AG04450 (cell line): ENCODE measurements at regions not wholly inside any gene's neighbourhood (a gene's known extent, or its start where the extent isn't known, plus 50 kb on each side); places are given as distances from the start of the nearest gene placed in this dataset.

ENCODE experiments used
- CTCF ChIA-PET: fragments of 300-600, 350-600 bp; formaldehyde crosslinking; extraction: SDS; loops from one replicate; lab custom pipeline; 2022; ENCODE audit warnings: antibody characterized with exemption, inconsistent platforms; lab: Charles Lee
- POLR2A ChIA-PET: fragments of 350-600 bp; formaldehyde crosslinking; extraction: SDS; loops from one replicate; lab custom pipeline; 2021; ENCODE audit warnings: antibody characterized with exemption, inconsistent platforms; lab: Yijun Ruan, JAX
- DNase-seq: peaks from one replicate; pipeline ENCODE4 v3.0.0-alpha.2; 2011; ENCODE audit warnings: low read depth, low spot score
- H3K27ac ChIP-seq: one replicate; pipeline ENCODE4 v1.5.1; 2012; ENCODE audit warnings: low read depth, low read length, control low read depth
- H3K27me3 ChIP-seq: one replicate; pipeline ENCODE4 v1.6.0; 2012; ENCODE audit warnings: low read length; ENCODE audit not compliant: control insufficient read depth, insufficient read depth
- H3K4me3 ChIP-seq: 2 replicates; pipeline ENCODE4 v1.5.1; 2011; ENCODE audit warnings: mild to moderate bottlenecking, low read depth, low read length, control low read depth
- H3K9me3 ChIP-seq: 2 replicates; pipeline ENCODE4 v1.5.1; 2012; ENCODE audit warnings: low read length; ENCODE audit not compliant: control insufficient read depth, insufficient read depth
- TF ChIP-seq, protein P1 (sequence below): IDR thresholded peaks from 2 replicates; pipeline ENCODE4 v1.5.1; 2011; ENCODE audit warnings: low read depth, low read length, control low read depth, inconsistent platforms

DNA sequence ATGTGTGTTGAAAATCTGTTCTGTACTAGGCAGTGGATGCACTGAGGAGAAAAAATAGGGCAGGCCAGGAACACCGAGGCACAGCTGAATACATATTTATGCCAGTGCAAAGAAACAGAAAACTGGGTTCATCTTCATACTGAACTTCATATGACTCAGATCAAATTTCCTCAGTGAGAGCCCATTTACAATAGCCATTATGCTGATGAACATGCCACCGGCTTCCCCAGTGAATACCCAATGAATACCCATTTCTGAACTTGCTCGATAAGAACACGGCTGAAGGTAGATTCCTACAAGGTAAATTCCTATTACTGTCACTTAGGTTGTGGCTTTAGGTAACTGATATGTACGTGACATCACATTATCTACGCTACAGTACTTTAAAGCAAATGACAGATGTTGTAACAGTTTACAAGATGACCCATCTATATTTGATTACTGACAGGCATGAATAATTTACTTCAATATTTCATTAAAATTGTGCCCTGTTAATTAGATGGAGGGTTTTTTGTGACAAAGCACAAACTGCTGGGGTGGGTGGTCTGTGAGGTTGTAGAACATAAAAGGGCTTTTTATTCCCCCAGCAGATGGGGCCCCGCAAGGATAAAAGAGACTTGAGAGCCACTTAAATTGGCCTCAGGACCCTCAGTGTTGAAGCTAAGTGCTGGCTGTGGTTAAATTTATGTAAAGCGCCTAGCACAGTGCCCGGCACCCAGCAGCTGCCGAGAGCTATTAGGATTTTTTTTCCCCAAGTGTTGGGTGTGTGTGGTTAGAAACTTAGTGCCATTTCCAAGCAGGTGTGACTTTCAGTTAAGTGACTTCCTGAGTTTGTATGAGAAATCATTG, 264.5 kb downstream of the CD83 start:
- no peak overlapping the region for H3K4me3 ChIP-seq
- ChIA-PET CTCF (no interaction called here), POLR2A (no interaction called here)
- peaks cover 27% of the 10 kb centered on the region for H3K27me3 ChIP-seq
- no peaks in the 10 kb centered on the region for H3K9me3 ChIP-seq
- H3K27ac ChIP-seq = no peak overlapping the region
- DNase-seq = no peak
- TF ChIP-seq, protein P1, sequence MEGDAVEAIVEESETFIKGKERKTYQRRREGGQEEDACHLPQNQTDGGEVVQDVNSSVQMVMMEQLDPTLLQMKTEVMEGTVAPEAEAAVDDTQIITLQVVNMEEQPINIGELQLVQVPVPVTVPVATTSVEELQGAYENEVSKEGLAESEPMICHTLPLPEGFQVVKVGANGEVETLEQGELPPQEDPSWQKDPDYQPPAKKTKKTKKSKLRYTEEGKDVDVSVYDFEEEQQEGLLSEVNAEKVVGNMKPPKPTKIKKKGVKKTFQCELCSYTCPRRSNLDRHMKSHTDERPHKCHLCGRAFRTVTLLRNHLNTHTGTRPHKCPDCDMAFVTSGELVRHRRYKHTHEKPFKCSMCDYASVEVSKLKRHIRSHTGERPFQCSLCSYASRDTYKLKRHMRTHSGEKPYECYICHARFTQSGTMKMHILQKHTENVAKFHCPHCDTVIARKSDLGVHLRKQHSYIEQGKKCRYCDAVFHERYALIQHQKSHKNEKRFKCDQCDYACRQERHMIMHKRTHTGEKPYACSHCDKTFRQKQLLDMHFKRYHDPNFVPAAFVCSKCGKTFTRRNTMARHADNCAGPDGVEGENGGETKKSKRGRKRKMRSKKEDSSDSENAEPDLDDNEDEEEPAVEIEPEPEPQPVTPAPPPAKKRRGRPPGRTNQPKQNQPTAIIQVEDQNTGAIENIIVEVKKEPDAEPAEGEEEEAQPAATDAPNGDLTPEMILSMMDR = no peak

DNA sequence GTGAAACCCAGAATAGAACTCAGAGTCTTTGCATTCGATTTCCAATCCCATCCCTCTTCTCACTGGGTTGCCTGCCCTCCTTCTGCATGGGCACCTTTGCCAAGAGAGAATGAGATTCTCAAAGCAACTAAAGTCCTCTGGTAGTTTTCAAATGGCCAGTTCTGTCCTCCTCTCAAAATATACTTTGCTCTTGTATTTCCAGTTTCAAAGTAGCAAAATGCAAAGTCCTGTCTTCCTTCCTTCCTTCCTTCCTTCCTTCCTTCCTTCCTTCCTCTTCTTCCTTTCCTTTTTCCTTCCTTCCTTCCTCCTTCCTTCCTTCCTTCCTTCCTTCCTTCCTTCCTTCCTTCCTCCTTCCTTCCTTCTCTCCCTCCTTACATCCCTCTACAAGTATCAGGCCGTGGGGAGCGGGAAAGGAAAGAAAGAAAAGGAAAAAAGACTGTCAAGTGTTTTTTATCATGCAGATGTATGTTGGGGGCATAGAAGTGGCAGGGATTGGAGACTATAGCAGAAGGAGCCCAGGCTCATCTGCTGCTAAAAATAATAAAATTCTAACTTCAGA, 265.2 kb downstream of the CD83 start:
- no peak for DNase-seq
- peaks cover 24% of the 10 kb centered on the region for H3K27me3 ChIP-seq
- POLR2A ChIA-PET = no interaction called here
- no peak overlapping the region for H3K27ac ChIP-seq
- CTCF ChIA-PET = no interaction called here
- TF ChIP-seq, protein P1 = no peak
- H3K9me3 ChIP-seq = no peaks in the 10 kb centered on the region
- H3K4me3 ChIP-seq = no peak overlapping the region

DNA sequence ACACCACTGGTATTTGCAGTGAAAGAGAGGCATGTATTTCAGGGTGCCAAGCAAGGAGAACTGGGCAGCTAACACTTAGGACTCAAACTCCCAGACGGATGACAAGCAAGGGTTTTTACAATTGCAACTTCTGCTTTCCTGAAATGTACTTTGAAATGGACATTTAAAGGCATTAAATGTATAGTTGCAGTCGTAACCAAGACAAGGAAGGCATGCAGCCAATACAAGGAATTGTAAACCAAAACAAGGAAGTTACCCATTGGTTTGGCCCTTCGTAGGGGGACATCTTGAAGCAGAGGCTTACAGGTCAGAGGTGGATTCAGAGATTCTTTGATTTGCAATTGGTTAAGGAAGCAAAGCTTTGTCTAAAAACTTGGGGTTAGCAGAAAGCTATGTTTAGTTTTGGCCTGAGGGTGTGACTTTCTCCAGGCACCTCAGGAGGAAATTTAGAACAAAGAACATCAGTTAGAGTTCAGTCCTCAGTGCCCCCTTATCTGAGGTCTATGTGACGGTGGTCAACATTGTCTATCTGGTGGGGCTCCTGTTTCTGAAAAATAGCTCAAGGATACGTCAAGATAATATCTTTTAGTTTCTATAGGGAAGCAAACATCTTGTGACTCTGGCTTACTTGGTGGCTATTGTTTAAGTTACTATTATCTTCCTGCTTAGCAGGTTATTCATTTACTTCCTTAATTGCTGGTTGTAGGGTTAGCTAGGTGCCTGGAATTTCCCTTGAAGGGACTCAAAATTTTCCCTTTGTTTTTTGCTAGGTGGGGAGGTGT, 266.0 kb downstream of the CD83 start:
- CTCF ChIA-PET = interaction anchor here (0.7 kb wide), 1 partner anchor 13 kb away, joined by 3 read pairs; no protein-coding TSS in a partner anchor

DNA sequence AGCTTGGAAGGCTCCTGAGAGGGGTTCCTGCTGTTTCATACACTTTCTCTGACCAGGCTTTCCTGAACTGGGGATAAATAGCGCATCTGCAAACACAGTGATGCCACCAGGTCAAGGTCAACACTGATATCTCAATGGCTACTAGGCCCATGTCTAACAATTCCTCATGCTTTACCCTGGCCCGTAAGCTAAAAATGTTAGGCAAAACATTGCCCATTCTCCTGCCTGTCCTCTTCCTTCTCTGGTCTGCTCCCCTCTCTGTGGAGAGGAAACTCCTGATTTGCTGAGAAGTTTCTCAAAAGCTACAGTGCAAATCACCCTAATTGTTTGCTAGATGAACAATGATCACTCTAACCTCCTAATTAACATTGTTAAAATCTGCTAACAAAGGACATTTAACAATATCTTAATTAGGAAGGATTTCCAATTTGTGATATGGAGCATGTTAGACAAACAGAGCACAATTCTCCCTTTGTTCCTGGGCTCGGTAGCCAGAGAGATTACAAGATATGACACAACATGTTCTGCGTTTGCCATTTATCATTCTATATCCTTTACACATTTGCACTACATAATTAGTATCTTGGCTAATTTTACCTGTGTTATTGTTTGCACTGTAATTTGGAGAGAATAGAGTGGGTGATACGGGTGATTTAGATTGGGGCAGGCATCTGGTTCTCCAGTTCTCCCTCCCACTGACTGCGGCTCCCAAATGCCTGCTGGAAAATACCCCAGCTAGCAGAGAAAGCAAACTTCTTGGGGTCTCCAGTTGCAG, 266.8 kb downstream of the CD83 start:
- Histone ChIP-seq H3K4me3 (no peak overlapping the region), H3K9me3 (no peaks in the 10 kb centered on the region), H3K27ac (no peak overlapping the region), H3K27me3 (peaks cover 24% of the 10 kb centered on the region)
- no peak for DNase-seq
- POLR2A ChIA-PET = no interaction called here
- TF ChIP-seq, protein P1 = no peak
- CTCF ChIA-PET = no interaction called here

More for the DNA sequence above, 266.0 kb downstream of the CD83 start:
- Histone ChIP-seq H3K27ac (no peak overlapping the region), H3K9me3 (no peaks in the 10 kb centered on the region), H3K27me3 (peaks cover 24% of the 10 kb centered on the region), H3K4me3 (no peak overlapping the region)
- TF ChIP-seq, protein P1 = no peak
- POLR2A ChIA-PET = no interaction called here
- DNase-seq = no peak
